Endodermal cell (in vitro differentiated cells): ENCODE measurements at regions not wholly inside any gene's neighbourhood (a gene's known extent, or its start where the extent isn't known, plus 50 kb on each side); places are given as distances from the start of the nearest gene placed in this dataset.

Experiments
- DNase-seq: peaks from one replicate; pipeline ENCODE4 v3.0.0-alpha.2; 2017
- H3K27ac ChIP-seq: 2 replicates; pipeline ENCODE4 v1.5.1; 2013; ENCODE audit warnings: mild to moderate bottlenecking, low read depth, low read length, moderate library complexity
- H3K27me3 ChIP-seq: 2 replicates; pipeline ENCODE4 v1.6.1; 2013; ENCODE audit warnings: mild to moderate bottlenecking, low read length, moderate library complexity; ENCODE audit not compliant: insufficient read depth, control insufficient read depth, poor library complexity, severe bottlenecking
- H3K36me3 ChIP-seq: 2 replicates; pipeline ENCODE4 v1.7.0; 2013; ENCODE audit warnings: mild to moderate bottlenecking, low read length, moderate library complexity; ENCODE audit not compliant: control insufficient read depth, insufficient read depth
- H3K4me1 ChIP-seq: one replicate; pipeline ENCODE4 v1.7.0; 2013; ENCODE audit warnings: low read length; ENCODE audit not compliant: control insufficient read depth, insufficient read depth
- H3K4me3 ChIP-seq: 2 replicates; pipeline ENCODE4 v1.5.1; 2013; ENCODE audit warnings: mild to moderate bottlenecking, low read length, moderate library complexity
- H3K9ac ChIP-seq: 2 replicates; pipeline ENCODE4 v1.6.1; 2013; ENCODE audit warnings: mild to moderate bottlenecking, low read length, moderate library complexity; ENCODE audit not compliant: poor library complexity, severe bottlenecking; ENCODE audit errors: extremely low read depth
- H3K9me3 ChIP-seq: 2 replicates; pipeline ENCODE4 v1.6.1; 2013; ENCODE audit warnings: mild to moderate bottlenecking, low read length, moderate library complexity; ENCODE audit not compliant: control insufficient read depth
- H3K27ac Mint-ChIP-seq: 2 replicates; pipeline ENCODE4 v1.8.0; 2020; ENCODE audit warnings: mixed read lengths
- H3K27me3 Mint-ChIP-seq: 2 replicates; pipeline ENCODE4 v1.8.0; 2021; ENCODE audit warnings: mild to moderate bottlenecking, mixed read lengths; ENCODE audit not compliant: insufficient read depth
- H3K36me3 Mint-ChIP-seq: 2 replicates; pipeline ENCODE4 v1.8.0; 2020; ENCODE audit warnings: low read depth, mixed read lengths
- H3K4me1 Mint-ChIP-seq: 2 replicates; pipeline ENCODE4 v1.8.0; 2020; ENCODE audit warnings: mixed read lengths
- H3K4me3 Mint-ChIP-seq: 2 replicates; pipeline ENCODE4 v1.8.0; 2020; ENCODE audit warnings: mild to moderate bottlenecking, moderate library complexity, mixed read lengths
- H3K9me3 Mint-ChIP-seq: 2 replicates; pipeline ENCODE4 v1.8.0; 2020; ENCODE audit warnings: mild to moderate bottlenecking, mixed read lengths
- CTCF ChIP-seq: fragments of 200-600 bp; sonication (generic); conservative IDR thresholded peaks from 2 replicates; pipeline ENCODE4 v1.5.0; 2021; ENCODE audit warnings: antibody characterized with exemption, mild to moderate bottlenecking
- WGBS, 2 experiments: methylation state at CpG; one replicate each; pipeline versions ENCODE4 v1.1.5 to v1.1.7; 2013; ENCODE audit warnings: missing lambda C conversion rate in 2 of 2, mixed read lengths in 1 of 2; ENCODE audit not compliant: insufficient coverage in 1 of 2, insufficient read length in 1 of 2; 5-methylcytosine and 5-hydroxymethylcytosine counted together

DNA sequence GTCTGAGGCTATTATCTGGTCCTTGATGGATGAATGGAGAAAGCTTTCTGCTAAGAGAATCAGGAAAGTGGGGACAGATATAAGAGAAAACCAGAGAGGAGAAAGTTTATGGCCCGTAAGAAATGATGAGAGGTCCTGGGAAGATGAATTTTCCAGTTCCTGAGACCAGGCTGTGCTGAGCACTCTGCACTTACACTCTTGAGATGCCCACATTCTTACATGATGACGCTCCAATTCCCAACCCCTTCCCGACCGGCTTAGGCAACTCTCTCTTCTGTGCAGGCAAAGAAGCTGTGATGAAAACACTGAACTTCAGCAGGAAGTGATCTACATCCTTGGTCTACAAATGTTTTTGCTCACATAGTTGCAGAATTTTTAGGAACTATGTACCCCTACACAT, 417.0 kb downstream of the ARHGEF28 start:
- H3K4me3 ChIP-seq, result no peak overlapping the region
- H3K4me1 ChIP-seq, result no peaks in the 10 kb centered on the region
- TF ChIP-seq CTCF, result no peak
- no peaks in the 10 kb centered on the region for H3K36me3 ChIP-seq
- H3K27me3 ChIP-seq, result no peaks in the 10 kb centered on the region
- no peak overlapping the region for H3K27ac ChIP-seq
- Mint-ChIP-seq H3K36me3 (no peaks in the 10 kb centered on the region), H3K9me3 (no peaks in the 10 kb centered on the region), H3K4me1 (no peaks in the 10 kb centered on the region), H3K27ac (no peak overlapping the region), H3K4me3 (no peak overlapping the region), H3K27me3 (no peaks in the 10 kb centered on the region)
- no peak overlapping the region for H3K9ac ChIP-seq
- peaks cover 7% of the 10 kb centered on the region for H3K9me3 ChIP-seq
- DNase-seq, result no peak
- 87 to 90% methylated on average over 4 of the region's 4 CpGs for WGBS, 2 experiments

GRCh38 chr5:74042559-74042958, 416.6 kb downstream of the ARHGEF28 start:
- no peak overlapping the region for H3K27ac ChIP-seq
- 85 to 90% methylated on average over 6 to 7 of the region's 7 CpGs for WGBS, 2 experiments
- no peaks in the 10 kb centered on the region for H3K27me3 Mint-ChIP-seq
- no peak overlapping the region for H3K9ac ChIP-seq
- no peaks in the 10 kb centered on the region for H3K36me3 ChIP-seq
- no peaks in the 10 kb centered on the region for H3K4me1 Mint-ChIP-seq
- H3K27me3 ChIP-seq, result no peaks in the 10 kb centered on the region
- H3K4me3 ChIP-seq, result no peak overlapping the region
- TF ChIP-seq CTCF, result no peak
- no peaks in the 10 kb centered on the region for H3K4me1 ChIP-seq
- no peak for DNase-seq
- H3K9me3 Mint-ChIP-seq, result no peaks in the 10 kb centered on the region
- H3K36me3 Mint-ChIP-seq, result no peaks in the 10 kb centered on the region
- H3K9me3 ChIP-seq, result peaks cover 5% of the 10 kb centered on the region
- no peak overlapping the region for H3K27ac Mint-ChIP-seq
- H3K4me3 Mint-ChIP-seq, result no peak overlapping the region

DNA sequence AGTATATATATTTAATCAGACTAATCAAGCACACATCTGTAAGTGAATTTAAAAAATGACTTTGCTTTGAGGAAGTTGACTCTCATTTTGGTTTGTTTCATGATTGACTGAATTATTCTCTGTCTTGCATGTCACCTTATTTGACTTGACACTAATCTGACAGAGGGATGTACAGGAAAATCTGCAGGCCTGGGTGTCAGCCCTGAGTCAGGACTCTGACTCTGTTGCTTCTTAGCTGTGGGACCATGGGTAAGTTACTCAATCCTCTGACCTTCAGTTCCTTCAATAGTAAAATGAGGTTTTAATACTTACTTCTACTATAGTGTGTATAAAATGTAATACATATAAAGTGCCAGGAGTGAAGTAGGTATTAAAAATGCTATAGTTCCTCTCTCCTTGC, 415.9 kb downstream of the ARHGEF28 start:
- no peak overlapping the region for H3K27ac ChIP-seq
- no peak overlapping the region for H3K9ac ChIP-seq
- Mint-ChIP-seq H3K27me3 (no peaks in the 10 kb centered on the region), H3K4me3 (no peak overlapping the region), H3K4me1 (no peaks in the 10 kb centered on the region), H3K27ac (no peak overlapping the region), H3K9me3 (no peaks in the 10 kb centered on the region), H3K36me3 (no peaks in the 10 kb centered on the region)
- H3K4me3 ChIP-seq, result no peak overlapping the region
- TF ChIP-seq CTCF, result no peak
- H3K4me1 ChIP-seq, result no peaks in the 10 kb centered on the region
- no peaks in the 10 kb centered on the region for H3K36me3 ChIP-seq
- no peak for DNase-seq
- H3K27me3 ChIP-seq, result no peaks in the 10 kb centered on the region
- H3K9me3 ChIP-seq, result peaks cover 5% of the 10 kb centered on the region
